HepG2 (cell line): ENCODE measurements at regions not wholly inside any gene's neighbourhood (a gene's known extent, or its start where the extent isn't known, plus 50 kb on each side); places are given as distances from the start of the nearest gene placed in this dataset.

Experiments
- ATAC-seq: fragments of 200-7000 bp; cut with Tn5 transposase; 3 replicates; pipeline ENCODE4 v1.9.1; 2020; ENCODE audit warnings: mild to moderate bottlenecking, moderate library complexity
- BruUV-seq: library from RNA; stranded (reverse); fragments of 400-500 nt; replicated peaks from 2 replicates; lab custom pipeline; 2021; lab: Mats Ljungman, UMichigan
- CTCF ChIA-PET: fragments of 300-600 bp; formaldehyde crosslinking; extraction: SDS; loops from one replicate; lab custom pipeline; 2021; ENCODE audit warnings: low total read pairs, inconsistent platforms, low intra/inter-chr PET ratio; lab: Yijun Ruan, JAX
- POLR2A ChIA-PET: fragments of 350-600 bp; sonication (Branson Sonifier 250); formaldehyde crosslinking; loops from one replicate; lab custom pipeline; 2020; ENCODE audit warnings: antibody characterized with exemption, inconsistent platforms; lab: Yijun Ruan, JAX
- DNase-seq: peaks from one replicate; pipeline ENCODE4 v3.0.0-alpha.2; 2015; ENCODE audit warnings: low spot score
- FAIRE-seq: peaks from 3 replicates; lab custom pipeline; 2011; peaks lifted over from hg19 to GRCh38; lab: Jason Lieb, UNC
- H2AFZ ChIP-seq: one replicate; pipeline ENCODE4 v1.6.1; 2011; ENCODE audit warnings: low read length, inconsistent platforms
- H3K27ac ChIP-seq: fragments of 300-600 bp; 3 replicates; pipeline ENCODE4 v1.8.0; 2011; ENCODE audit warnings: mixed run types, mild to moderate bottlenecking, mixed read lengths, low read length, inconsistent platforms; ENCODE audit not compliant: insufficient read depth; ENCODE audit errors: extremely low read length
- H3K27me3 ChIP-seq, 2 experiments: fragments of 200-600 bp in 1 of 2; 2 replicates in 1 of 2; 3 replicates in 1 of 2; pipeline versions ENCODE4 v1.6.0 to v1.8.0; 2011; ENCODE audit warnings: low read length in 2 of 2, mild to moderate bottlenecking in 2 of 2, moderate library complexity in 2 of 2, inconsistent platforms in 1 of 2; ENCODE audit not compliant: insufficient read depth in 2 of 2, control insufficient read depth in 1 of 2
- H3K36me3 ChIP-seq, 2 experiments: fragments of 200-600 bp in 1 of 2; replicated peaks in 1 of 2; 2 replicates in 1 of 2; 3 replicates in 1 of 2; pipeline versions ENCODE4 v1.5.1 to v1.8.0; 2011; ENCODE audit warnings: low read length in 2 of 2, inconsistent platforms in 1 of 2; ENCODE audit not compliant: insufficient read depth in 2 of 2, control insufficient read depth in 1 of 2
- H3K4me1 ChIP-seq: 2 replicates; pipeline ENCODE4 v1.5.1; 2012; ENCODE audit warnings: low read length, inconsistent platforms; ENCODE audit not compliant: insufficient read depth
- H3K4me2 ChIP-seq: 2 replicates; pipeline ENCODE4 v1.6.0; 2011; ENCODE audit warnings: low read depth, low read length, inconsistent platforms
- H3K4me3 ChIP-seq, 3 experiments: fragments of 200-600 bp in 1 of 3; sonication (generic), shearing (Covaris generic) in 1 of 3; replicated peaks in 1 of 3; 2 replicates each; pipeline ENCODE4 v1.5.1; 2011 to 2016; ENCODE audit warnings: low read length in 3 of 3, inconsistent platforms in 2 of 3, low read depth in 2 of 3, mild to moderate bottlenecking in 2 of 3, control low read depth in 1 of 3, mixed read lengths in 1 of 3; ENCODE audit not compliant: insufficient read depth in 1 of 3
- H3K79me2 ChIP-seq: one replicate; pipeline ENCODE4 v1.6.1; 2011; ENCODE audit warnings: low read length, inconsistent platforms; ENCODE audit not compliant: insufficient read depth
- H3K9ac ChIP-seq: 2 replicates; pipeline ENCODE4 v1.6.0; 2011; ENCODE audit warnings: mild to moderate bottlenecking, low read depth, low read length, inconsistent platforms; ENCODE audit not compliant: insufficient read depth
- H3K9me3 ChIP-seq: 2 replicates; pipeline ENCODE4 v1.5.1; 2012; ENCODE audit warnings: mild to moderate bottlenecking, low read length
- H4K20me1 ChIP-seq: 2 replicates; pipeline ENCODE4 v1.6.0; 2011; ENCODE audit warnings: inconsistent platforms, mild to moderate bottlenecking, low read length, moderate library complexity; ENCODE audit not compliant: insufficient read depth
- HIC2 ChIP-seq: sonication (generic); formaldehyde crosslinking; IDR thresholded peaks from 2 replicates; pipeline ENCODE4 v1.9.0; 2022; ENCODE audit warnings: low read depth, missing genetic modification reagents
- IRF2 ChIP-seq: IDR thresholded peaks from 2 replicates; pipeline ENCODE4 v1.6.1; 2018; ENCODE audit warnings: missing genetic modification reagents, missing compliant biosample characterization
- NFE2L1 ChIP-seq: sonication (generic); formaldehyde crosslinking; IDR thresholded peaks from 2 replicates; pipeline ENCODE4 v1.4.0; 2020; ENCODE audit warnings: missing genetic modification reagents, mild to moderate bottlenecking, borderline replicate concordance
- PHB2 ChIP-seq: fragments of 450-650 bp; IDR thresholded peaks from 2 replicates; pipeline ENCODE4 v1.6.1; 2018; ENCODE audit not compliant: partially characterized antibody
- POLR2G ChIP-seq: fragments of 200-400 bp; formaldehyde crosslinking; IDR thresholded peaks from 2 replicates; pipeline ENCODE4 v1.6.1; 2018; ENCODE audit warnings: mild to moderate bottlenecking, low read depth, low read length, moderate library complexity
- SNRNP70 ChIP-seq: fragments of 200-400 bp; formaldehyde crosslinking; IDR thresholded peaks from 2 replicates; pipeline ENCODE4 v1.6.1; 2017; ENCODE audit warnings: mild to moderate bottlenecking, low read depth, low read length, moderate library complexity
- ZBTB1 ChIP-seq: sonication (generic); formaldehyde crosslinking; IDR thresholded peaks from 2 replicates; pipeline ENCODE4 v1.4.0; 2020; ENCODE audit warnings: missing genetic modification reagents, borderline replicate concordance
- ZNF256 ChIP-seq: sonication (generic); formaldehyde crosslinking; conservative IDR thresholded peaks from 2 replicates; pipeline ENCODE4 v1.4.0; 2020; ENCODE audit warnings: missing genetic modification reagents
- ZNF3 ChIP-seq: IDR thresholded peaks from 2 replicates; pipeline ENCODE4 v1.7.0; 2017; ENCODE audit warnings: inconsistent platforms
- ZNF496 ChIP-seq: sonication (generic); formaldehyde crosslinking; IDR thresholded peaks from 2 replicates; pipeline ENCODE4 v1.8.1; 2023; ENCODE audit warnings: mild to moderate bottlenecking, moderate library complexity, missing genetic modification reagents; ENCODE audit not compliant: insufficient replicate concordance
- WGBS: methylation state at CpG from one replicate; pipeline ENCODE4 v1.1.6; 2017; ENCODE audit warnings: low lambda C conversion rate; 5-methylcytosine and 5-hydroxymethylcytosine counted together
- in situ Hi-C: cut with HindIII; loops from 2 replicates; pipeline ENCODE4 v1.10.0; 2017; ENCODE audit warnings: low pct_unique_long_range_greater_than_20kb; ENCODE audit not compliant: extremely low pct_ligation_motif_present
- intact Hi-C: fragments of 100-400 bp; cut with micrococcal nuclease; formaldehyde crosslinking; loops from one replicate; pipeline ENCODE4 v1.10.0; 2022; ENCODE audit not compliant: unreplicated experiment

- H3K4me3 ChIP-seq, result no peak overlapping the region
- no peak overlapping the region for H3K4me2 ChIP-seq
- no peak overlapping the region for H3K9ac ChIP-seq
- no peak for DNase-seq
- intact Hi-C loops, result no loop called here
- no peaks in the 10 kb centered on the region for H3K79me2 ChIP-seq
- H4K20me1 ChIP-seq, result no peaks in the 10 kb centered on the region
- H3K9me3 ChIP-seq, result no peaks in the 10 kb centered on the region
- H3K27ac ChIP-seq, result no peak overlapping the region
- H2AFZ ChIP-seq, result no peak overlapping the region
- H3K27me3 ChIP-seq, result peaks cover 3 to 27% of the 10 kb centered on the region in 2 experiments; a peak in 3 of 5 replicates
- in situ Hi-C loops, result no loop called here
- ATAC-seq, result no peak
- 0% methylated on average over 2 of the region's 2 CpGs for WGBS
- BruUV-seq, result no TSS peak
- no peak for FAIRE-seq
- no peak for TF ChIP-seq NFE2L1
- TF ChIP-seq ZBTB1, result no peak
- TF ChIP-seq ZNF496 (CRISPR knock-in tag), result no peak
- TF ChIP-seq ZNF3 (CRISPR knock-in tag), result no peak
- no peak for TF ChIP-seq POLR2G
- no peak for TF ChIP-seq ZNF256 (CRISPR knock-in tag)
- TF ChIP-seq IRF2, result no peak
- TF ChIP-seq HIC2 (CRISPR knock-in tag), result no peak
- no peak for TF ChIP-seq SNRNP70
- TF ChIP-seq PHB2, result no peak
- TF ChIP-seq, all 625 proteins: peak for 0
- H3K4me1 ChIP-seq, result no peaks in the 10 kb centered on the region
- no peaks in the 10 kb centered on the region for H3K36me3 ChIP-seq
- POLR2A ChIA-PET, result no interaction called here
- CTCF ChIA-PET, result no interaction called here
Measured at GRCh38 chr1:38127428-38127827, 80.8 kb upstream of the POU3F1 start.
